ENCODE measurements at regions not wholly inside any gene's neighbourhood (a gene's known extent, or its start where the extent isn't known, plus 50 kb on each side); places are given as distances from the start of the nearest gene placed in this dataset.

GRCh38 chr3:107249132-107249531, 128.1 kb upstream of the CCDC54 start:
- Histone ChIP-seq H3K9me3 (ENCODE audit: insufficient read depth, low read depth, low read length) (no peaks in the 10 kb centered on the region), H3K27me3 (ENCODE audit: insufficient read depth, low read length, poor library complexity, severe bottlenecking) (no peaks in the 10 kb centered on the region), H3K36me3 (ENCODE audit: insufficient read depth, low read length) (no peaks in the 10 kb centered on the region), H3F3A (ENCODE audit: low read depth) (no peaks in the 10 kb centered on the region), H3K79me2 (ENCODE audit: insufficient read depth, low read length) (no peaks in the 10 kb centered on the region), H2AFZ (ENCODE audit: low read length) (no peak overlapping the region), H3K4me2 (ENCODE audit: low read depth, low read length, poor library complexity, severe bottlenecking) (no peak overlapping the region), H3K4me1 (ENCODE audit: insufficient read depth, low read length, poor library complexity, severe bottlenecking) (no peaks in the 10 kb centered on the region), H3K9me2 (replicated peaks; ENCODE audit: low read depth, low read length) (no peaks in the 10 kb centered on the region), H3K9ac (ENCODE audit: low read depth, low read length, poor library complexity, severe bottlenecking) (no peak overlapping the region), H4K20me1 (ENCODE audit: insufficient read depth, low read length, poor library complexity, severe bottlenecking) (no peaks in the 10 kb centered on the region), H3K4me3 (ENCODE audit: low read length, poor library complexity, severe bottlenecking) (no peak overlapping the region)
- TF ChIP-seq CTCF (conservative IDR thresholded peaks at IDR 0.05; ENCODE audit: low read length) (no peak), EZH2phosphoT487 (IDR thresholded peaks at IDR 0.05; ENCODE audit: borderline replicate concordance) (no peak)

DNA sequence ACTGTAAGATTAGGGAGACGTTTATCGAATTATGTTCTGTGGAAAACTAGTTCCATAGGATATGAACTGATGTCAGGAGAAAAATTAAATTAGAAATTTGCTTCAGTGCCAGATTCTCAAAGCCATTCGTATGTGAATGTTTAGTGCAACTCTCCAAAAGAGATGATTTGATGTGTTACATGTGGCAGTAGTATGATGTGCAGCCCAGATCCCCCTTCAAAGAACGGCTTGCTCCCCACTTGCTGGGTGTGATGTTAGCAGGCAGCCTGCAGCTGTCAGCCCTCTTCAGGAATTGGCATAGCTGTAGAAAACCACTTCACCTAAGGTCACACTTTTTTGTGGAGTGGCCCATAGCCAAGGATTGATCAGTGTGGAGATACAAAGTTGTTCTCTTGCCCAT, 127.0 kb upstream of the CCDC54 start:
- H3K9me2 ChIP-seq (replicated peaks; ENCODE audit: low read depth, low read length), result no peaks in the 10 kb centered on the region
- no peaks in the 10 kb centered on the region for H3K79me2 ChIP-seq (ENCODE audit: insufficient read depth, low read length)
- H3K4me3 ChIP-seq (ENCODE audit: low read length, poor library complexity, severe bottlenecking), result no peak overlapping the region
- no peak overlapping the region for H3K4me2 ChIP-seq (ENCODE audit: low read depth, low read length, poor library complexity, severe bottlenecking)
- no peaks in the 10 kb centered on the region for H4K20me1 ChIP-seq (ENCODE audit: insufficient read depth, low read length, poor library complexity, severe bottlenecking)
- no peaks in the 10 kb centered on the region for H3F3A ChIP-seq (ENCODE audit: low read depth)
- H3K27me3 ChIP-seq (ENCODE audit: insufficient read depth, low read length, poor library complexity, severe bottlenecking), result no peaks in the 10 kb centered on the region
- no peak overlapping the region for H2AFZ ChIP-seq (ENCODE audit: low read length)
- H3K36me3 ChIP-seq (ENCODE audit: insufficient read depth, low read length), result no peaks in the 10 kb centered on the region
- H3K4me1 ChIP-seq (ENCODE audit: insufficient read depth, low read length, poor library complexity, severe bottlenecking), result no peaks in the 10 kb centered on the region
- no peaks in the 10 kb centered on the region for H3K9me3 ChIP-seq (ENCODE audit: insufficient read depth, low read depth, low read length)
- H3K9ac ChIP-seq (ENCODE audit: low read depth, low read length, poor library complexity, severe bottlenecking), result no peak overlapping the region
- TF ChIP-seq CTCF (conservative IDR thresholded peaks at IDR 0.05; ENCODE audit: low read length) (no peak), EZH2phosphoT487 (IDR thresholded peaks at IDR 0.05; ENCODE audit: borderline replicate concordance) (no peak)

DNA sequence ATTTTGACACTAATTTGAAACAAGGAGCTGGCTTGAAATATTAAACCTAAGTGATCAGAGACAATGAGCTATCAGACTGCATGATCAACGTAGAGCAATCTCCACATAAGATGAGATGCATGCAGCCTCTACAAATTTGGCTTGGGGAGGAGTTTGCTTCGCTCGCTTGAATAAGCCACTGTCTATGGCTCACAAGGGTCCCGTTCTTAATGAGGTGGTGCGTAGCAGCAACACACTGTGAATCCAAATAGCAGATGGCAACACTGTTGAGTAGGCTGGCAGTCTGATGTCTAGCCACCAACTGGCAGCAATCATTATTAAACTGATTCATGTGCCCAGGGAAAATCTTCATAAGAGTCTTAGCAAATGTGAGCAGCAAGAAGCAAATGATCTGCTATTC, 125.4 kb upstream of the CCDC54 start:
- no peak overlapping the region for H3K4me2 ChIP-seq (ENCODE audit: low read depth, low read length, poor library complexity, severe bottlenecking)
- H3K4me1 ChIP-seq (ENCODE audit: insufficient read depth, low read length, poor library complexity, severe bottlenecking), result no peaks in the 10 kb centered on the region
- no peaks in the 10 kb centered on the region for H3K79me2 ChIP-seq (ENCODE audit: insufficient read depth, low read length)
- H3K9me3 ChIP-seq (ENCODE audit: insufficient read depth, low read depth, low read length), result no peaks in the 10 kb centered on the region
- H3K9ac ChIP-seq (ENCODE audit: low read depth, low read length, poor library complexity, severe bottlenecking), result no peak overlapping the region
- H4K20me1 ChIP-seq (ENCODE audit: insufficient read depth, low read length, poor library complexity, severe bottlenecking), result no peaks in the 10 kb centered on the region
- H3K27me3 ChIP-seq (ENCODE audit: insufficient read depth, low read length, poor library complexity, severe bottlenecking), result no peaks in the 10 kb centered on the region
- TF ChIP-seq CTCF (conservative IDR thresholded peaks at IDR 0.05; ENCODE audit: low read length) (no peak), EZH2phosphoT487 (IDR thresholded peaks at IDR 0.05; ENCODE audit: borderline replicate concordance) (no peak)
- H3K36me3 ChIP-seq (ENCODE audit: insufficient read depth, low read length), result no peaks in the 10 kb centered on the region
- no peaks in the 10 kb centered on the region for H3F3A ChIP-seq (ENCODE audit: low read depth)
- H3K9me2 ChIP-seq (replicated peaks; ENCODE audit: low read depth, low read length), result no peaks in the 10 kb centered on the region
- no peak overlapping the region for H3K4me3 ChIP-seq (ENCODE audit: low read length, poor library complexity, severe bottlenecking)
- no peak overlapping the region for H2AFZ ChIP-seq (ENCODE audit: low read length)
